ENCODE measurements at regions not wholly inside any gene's neighbourhood (a gene's known extent, or its start where the extent isn't known, plus 50 kb on each side); places are given as distances from the start of the nearest gene placed in this dataset.

GRCh38 chr3:167958141-167958540, 137.6 kb downstream of the GOLIM4 start:
- TF ChIP-seq POLR2A (IDR thresholded peaks at IDR 0.05; ENCODE audit: low read length), result no peak
- no peak for TF ChIP-seq CTCF (IDR thresholded peaks at IDR 0.05)
- TF ChIP-seq ESRRA (IDR thresholded peaks at IDR 0.05; ENCODE audit: borderline replicate concordance, low read length), result no peak
- TF ChIP-seq SMC3 (IDR thresholded peaks at IDR 0.05), result no peak
- no peak for TF ChIP-seq FOXS1 (CRISPR knock-in tag; IDR thresholded peaks at IDR 0.05)
- no peak for TF ChIP-seq REST (IDR thresholded peaks at IDR 0.05)
